ENCODE measurements at regions not wholly inside any gene's neighbourhood (a gene's known extent, or its start where the extent isn't known, plus 50 kb on each side); places are given as distances from the start of the nearest gene placed in this dataset.

DNA sequence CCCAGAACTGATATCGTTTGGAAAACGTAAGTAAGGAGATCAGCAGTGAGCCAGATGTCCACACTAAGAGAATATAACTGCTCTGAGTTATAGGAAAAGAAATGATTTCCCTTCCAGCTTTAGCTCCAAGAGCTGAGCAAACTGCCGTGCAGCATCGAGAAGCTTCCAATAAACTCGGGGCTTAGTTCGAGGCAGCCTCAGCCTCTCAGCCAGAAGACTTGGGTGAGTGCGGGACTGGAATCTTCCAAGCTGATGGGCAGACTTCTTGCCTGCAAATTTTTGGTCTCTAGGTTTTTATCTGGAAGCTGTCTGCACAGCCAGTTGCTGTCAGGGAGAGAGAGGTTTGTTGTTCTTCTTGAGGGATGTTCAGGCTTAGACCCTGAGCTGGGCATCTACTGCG is 196.1 kb downstream of the PHETA1 start:
- DNase-seq: no peak

DNA sequence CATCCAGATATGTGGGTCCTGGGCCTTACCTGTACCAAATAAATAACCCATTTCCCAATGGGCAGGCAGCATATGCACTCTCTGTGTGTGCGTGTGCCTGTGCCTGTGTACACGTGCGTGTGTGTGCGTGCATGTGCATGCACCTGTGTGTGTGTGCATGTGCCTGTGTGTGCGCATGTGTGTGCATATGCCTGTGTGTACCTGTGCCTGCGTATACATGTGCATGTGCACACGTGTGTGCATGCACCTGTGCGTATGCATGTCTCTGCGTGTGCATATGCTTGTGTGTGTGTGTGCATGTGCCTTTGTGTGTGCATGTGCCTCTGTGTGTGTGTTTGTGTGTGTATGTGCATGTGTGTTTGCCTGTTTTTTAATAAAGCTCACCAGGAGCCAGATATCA is 197.1 kb downstream of the PHETA1 start:
- no peak for DNase-seq

DNA sequence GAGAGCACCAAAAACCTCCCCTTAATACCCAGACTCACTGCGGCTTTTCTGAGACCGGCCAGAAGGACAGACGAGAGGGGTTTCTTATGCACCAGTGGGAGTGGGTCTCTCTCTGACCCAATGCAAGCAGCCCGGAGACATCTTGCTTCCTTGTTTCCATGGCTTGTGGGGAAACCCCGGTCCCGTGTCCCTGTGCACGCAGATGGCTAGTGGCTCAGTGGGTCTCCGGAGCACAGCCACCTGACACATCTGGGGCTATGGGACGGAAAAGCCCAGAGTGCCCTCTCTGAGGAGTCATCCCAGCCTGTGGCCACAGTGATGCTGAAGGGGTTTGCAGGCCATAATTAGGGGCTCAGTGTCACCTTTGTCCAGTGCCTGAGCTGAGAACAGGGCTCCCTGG is 197.6 kb downstream of the PHETA1 start:
- DNase-seq: no peak

DNA sequence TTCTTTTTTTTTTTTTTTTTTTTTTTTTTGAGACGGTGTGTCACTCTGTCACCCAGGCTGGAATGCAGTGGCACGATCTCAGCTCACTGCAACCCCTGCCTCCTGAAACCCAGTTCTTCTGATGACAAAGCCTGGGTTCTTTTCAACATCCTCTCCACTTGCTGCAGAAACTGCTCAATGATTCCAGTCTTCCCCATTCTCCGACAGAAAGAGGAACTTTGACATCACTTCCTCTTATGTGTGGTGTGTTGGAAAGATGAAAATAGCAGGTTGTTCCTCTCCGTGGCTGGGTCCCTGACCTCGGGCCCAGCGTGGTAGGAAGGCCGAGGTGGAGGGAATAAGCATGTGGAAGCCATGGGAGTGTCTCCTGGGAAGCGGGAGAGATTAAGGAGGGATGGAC is 198.4 kb downstream of the PHETA1 start:
- no peak for DNase-seq

DNA sequence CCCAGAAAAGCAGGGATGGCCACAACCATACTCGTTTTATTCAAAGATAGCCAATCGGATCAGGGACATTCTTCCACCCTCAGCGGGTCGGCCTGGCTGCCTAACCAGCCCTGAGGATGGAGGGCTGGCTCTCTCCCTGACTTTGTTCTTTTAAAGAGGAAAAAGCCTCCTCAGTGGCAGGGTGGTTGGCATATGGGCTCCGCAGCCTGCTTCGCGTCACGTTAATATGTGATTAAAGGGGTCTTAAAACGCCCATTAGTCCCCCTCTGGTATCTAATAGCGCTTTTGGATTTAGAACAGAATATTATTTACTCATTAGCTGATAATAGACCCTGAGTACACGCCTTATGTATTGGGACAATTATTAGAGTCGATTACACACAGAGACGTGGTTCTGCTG is 199.4 kb downstream of the PHETA1 start:
- DNase-seq: no peak

DNA sequence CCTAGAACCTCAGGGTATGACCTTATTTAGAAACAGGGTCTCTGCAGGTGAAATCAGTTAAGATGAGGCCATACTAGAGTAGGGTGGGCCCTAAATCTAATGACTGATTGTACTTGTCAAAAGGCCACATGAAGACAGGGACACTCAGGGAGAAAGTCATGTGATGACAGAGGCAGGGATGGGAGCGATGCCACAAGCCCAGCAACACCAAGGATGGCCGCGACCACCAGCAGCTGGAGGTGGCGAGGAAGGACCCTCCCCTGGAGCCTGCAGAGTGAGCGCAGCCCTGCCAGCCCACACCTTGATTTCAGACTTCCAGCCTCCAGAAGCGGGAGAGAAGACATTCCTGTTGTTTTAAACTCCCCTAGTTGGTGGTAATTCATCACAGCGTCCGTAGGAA is 199.9 kb downstream of the PHETA1 start:
- DNase-seq: no peak

DNA sequence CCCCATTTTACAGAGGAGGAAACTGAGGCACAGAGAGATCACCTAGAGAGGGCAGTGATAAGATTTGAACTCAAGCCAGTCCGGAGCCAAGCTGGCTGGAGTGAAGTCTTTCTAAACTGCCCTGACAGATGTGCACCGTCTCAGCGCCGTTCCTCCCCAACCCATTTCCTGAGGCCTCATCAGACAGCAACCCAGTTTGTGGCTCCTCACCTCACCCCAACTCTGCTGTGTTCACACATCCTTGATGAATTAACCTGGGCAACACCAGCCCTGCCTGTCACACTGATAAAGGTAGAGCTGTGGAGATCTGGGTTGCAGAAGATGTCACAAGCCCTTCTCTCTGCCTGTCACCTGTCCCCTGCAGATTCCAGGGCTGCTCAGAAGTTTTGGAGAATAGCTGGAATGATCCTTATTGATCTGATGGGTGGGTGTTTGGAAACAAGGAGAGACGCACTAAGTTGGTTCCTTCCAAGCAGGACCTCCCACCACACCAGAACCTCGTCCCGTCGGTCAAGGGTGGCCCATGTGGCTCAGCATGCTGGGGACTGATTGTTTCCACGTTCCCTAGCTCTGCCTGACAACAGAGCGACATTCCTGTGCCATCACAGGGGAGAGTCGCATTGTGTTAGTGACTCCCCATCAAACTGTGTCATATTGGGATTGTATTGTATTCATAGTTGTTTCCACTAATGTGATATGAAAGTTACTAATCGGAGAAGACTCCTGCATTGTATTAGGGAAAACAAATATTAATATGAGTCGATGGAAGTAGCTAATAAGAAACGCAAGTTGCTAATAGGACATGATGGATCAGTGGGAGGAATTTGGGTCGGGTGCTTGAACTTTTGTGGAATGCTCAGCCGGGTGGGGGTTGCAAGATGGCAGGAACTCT is 200.6 kb downstream of the PHETA1 start:
- DNase-seq: no peak

DNA sequence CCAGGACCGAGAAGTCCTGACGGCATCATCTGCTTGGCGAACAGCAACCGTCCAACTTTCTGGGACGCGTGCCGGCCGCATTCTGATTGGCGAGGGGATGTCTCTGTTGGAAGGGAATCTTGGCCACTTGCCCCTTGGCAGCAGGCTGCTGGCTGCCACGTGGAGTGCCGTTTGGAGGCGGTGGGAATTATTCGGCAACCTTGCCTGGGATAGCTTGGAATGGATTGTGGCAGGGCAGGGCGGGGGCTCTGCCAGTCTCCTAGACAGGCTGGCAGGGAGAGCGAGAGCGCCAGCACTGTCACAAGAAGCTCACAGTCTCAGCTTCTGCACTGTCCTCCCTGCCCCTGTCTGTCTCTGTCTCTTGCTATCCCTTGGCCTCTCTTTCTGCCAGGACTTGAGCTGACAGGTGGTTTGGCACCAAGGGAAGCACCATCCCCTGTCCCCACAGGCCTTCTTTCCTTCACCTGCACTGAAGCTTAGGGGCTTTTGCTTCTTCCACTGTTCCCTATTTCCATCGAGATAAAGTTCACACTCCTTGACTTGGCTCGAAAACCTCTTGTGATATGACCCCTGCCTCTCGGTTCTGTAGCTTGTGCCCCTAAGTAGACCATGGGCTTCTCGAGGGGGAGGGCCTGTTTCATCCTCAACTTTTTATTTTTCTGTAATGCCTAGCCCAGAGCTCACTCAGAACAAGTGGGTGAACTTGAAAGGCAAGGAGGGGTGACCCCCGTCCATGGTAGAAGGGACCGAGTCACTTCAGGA is 201.9 kb downstream of the PHETA1 start:
- no peak for DNase-seq

DNA sequence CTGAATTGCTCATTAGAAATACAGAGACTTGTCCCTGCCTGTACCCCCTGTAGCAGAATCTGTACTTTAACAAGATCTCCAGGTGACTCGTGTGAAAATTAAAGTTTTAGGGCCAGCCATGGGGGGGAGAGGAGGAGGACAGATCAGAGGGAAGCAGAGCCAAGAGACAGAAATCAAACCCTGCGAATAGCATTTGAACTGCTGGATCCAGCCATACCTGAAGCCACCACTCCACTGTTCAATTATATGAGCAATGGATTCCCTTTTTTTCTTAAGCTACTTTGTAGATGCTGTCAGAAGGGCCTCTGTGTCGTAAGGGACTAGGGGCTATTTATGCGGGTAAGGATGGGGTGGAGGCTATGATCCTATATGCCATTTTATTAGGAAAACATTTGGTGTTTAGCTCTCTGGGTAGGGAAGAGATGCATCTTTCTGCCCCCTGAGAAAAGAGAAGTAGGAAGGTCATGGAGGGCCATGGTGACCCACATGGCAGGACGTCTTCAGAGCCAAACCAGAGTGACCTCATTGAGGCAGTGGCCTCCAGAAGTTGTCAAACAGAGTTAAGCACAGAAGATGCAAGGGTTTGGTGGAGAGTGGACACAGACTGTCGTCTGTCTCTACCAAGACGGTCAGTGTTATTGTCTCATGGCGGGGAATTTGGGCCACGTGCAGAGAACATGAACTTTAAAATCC is 203.9 kb downstream of the PHETA1 start:
- DNase-seq: no peak

DNA sequence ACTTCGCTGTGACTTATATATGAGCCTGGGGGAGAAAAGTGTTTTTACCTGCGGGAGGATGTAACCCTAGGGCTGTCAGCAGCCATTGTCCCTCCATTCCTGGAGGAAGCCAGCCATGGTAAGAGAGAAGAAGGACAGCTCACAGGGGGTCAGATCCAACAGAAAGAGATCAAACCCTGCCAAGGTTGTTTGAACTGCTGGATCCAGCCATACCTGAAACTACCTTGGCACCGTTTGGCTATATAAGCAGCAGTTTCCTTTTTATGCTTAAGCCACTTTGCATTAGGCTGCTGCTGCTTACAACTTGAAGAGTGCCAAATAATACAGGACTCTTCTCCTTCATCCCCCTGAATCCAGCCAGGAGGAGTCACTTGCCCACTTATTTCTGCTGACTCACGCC is 205.5 kb downstream of the PHETA1 start:
- DNase-seq: no peak

DNA sequence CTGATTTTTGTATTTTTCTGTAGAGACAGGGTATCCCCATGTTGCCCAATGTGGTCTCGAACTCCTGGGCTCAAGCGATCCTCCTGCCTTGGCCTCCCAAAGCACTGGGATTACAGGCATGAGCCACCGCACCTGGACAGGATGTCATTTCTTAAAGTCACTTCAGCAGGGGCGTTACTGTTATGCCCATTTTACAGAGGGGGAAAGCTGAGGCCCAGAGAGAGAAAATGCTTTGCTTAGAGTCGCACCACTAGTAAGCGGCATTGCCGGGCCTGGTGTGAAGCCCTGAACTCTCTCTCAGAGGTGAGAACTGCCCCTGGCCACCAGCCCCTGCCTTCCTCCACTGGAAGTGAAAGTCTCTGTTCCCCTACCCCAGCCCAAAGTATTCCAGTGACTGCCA is 207.0 kb downstream of the PHETA1 start:
- no peak for DNase-seq

DNA sequence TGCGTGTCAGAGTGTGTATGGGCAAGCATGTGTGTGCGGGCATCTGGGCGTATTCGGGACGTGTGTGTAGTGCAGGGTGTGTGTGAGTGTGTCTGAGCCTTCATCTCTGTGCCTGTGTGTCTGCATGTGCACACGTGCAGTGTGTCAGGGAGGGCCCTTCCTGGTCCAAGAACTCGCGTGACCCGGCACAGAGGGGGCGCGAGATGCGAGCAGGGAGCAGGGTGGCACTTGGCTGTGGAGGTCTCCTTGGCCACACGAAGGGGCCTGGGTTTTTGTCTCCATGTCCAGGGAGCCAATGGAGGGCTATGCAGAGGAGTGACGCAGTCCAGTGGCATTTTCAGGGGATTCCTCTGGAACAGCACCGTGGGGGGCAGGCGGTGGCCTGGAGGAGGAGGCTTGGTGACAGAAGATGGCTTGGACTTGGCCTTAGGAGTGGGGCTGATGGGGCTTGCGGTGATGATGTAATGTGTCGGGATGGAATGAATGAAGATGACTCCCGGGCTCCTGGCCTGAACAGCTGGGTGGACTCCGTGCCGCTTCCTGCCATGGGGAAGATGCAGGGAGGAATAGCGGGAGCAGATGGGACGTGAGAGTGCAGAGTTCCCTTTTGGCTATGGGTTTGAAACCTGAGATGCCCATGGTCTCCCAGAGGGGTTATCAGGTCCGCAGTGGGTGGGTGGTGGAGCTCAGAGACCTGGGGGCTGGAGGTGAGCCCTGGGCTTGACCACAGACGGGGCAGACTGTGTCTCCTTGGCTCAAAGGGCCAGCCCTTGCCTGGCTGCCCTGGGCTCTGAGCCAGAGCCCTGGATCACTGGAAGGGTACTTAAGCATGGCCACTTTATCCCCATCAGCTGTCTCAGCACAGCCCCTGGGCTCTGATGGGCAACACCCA is 208.3 kb downstream of the PHETA1 start:
- no peak for DNase-seq

DNA sequence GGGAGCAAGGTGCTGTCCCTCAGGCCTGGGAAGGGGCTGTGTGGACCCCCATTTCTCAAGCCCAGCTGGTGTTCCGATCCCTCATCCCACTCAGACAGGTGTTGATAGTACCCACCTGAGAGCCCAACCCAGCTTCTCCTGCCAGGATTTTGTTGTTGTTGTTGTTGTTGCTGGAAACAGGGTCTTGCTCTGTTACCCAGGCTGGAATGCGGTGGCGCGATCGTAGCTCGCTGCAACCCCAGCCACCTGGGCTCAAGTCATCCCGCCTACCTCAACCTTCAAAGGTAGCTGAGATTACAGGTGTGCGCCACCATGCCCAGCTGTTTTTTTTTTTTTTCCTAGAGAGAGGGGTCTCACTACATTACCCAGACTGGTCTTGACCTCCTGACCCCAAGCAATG is 209.9 kb downstream of the PHETA1 start:
- DNase-seq: no peak

DNA sequence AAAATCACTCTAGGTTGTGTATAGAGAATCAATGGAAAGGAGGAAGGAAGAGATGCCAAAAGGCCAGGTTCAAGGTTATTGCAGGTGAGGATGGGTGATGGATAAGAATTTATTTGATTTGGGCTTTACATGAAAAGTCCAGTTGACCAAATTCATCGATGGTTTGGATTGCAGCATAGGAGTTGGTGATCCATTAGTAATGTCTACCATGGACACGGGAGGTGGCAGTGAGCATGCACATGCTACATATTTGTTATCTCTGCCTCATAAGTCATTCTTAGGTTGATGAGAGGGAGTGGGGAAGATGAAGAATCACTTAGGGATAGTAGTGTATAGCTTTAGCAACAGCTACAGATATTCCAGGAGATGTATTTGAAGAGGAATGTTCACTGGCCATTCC is 211.4 kb downstream of the PHETA1 start:
- DNase-seq: no peak

DNA sequence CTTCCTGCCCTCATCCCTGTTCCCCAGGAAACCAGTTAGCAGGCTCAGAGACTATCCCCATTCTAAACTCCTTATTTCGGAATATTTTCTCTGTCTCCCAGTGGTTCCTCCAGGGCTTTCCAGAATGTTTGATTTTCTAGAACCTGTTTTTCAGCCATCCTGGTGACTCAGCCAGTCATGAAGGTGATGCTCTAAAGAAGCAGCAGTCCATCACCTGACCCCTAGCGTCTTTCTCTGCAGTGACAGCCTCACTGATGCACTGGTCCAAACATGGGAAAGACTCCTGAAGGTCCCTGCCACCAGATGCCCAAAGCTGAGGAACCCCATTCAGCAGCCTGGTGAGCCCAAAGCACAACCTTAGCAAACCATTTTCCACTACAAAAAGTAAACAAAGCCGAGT is 212.6 kb downstream of the PHETA1 start:
- DNase-seq: no peak

DNA sequence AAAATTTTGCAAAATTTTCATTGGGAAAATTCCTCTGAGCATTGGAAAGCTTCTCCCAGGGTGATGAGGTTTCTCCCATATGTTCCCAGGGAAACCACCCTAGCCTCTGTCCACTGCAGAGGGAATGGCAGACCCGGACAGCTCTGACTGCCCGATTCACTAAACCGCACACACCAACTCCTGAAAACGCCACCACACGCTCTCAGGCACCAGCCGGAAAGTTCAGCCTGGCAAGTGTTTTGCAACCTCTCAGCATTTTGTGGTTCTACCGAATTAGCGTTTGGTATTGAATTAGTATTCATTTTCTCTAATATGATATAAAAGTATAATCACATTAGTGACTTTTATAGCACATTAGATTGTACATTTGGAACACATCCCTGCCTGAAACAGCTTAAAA is 213.4 kb downstream of the PHETA1 start:
- DNase-seq: no peak

DNA sequence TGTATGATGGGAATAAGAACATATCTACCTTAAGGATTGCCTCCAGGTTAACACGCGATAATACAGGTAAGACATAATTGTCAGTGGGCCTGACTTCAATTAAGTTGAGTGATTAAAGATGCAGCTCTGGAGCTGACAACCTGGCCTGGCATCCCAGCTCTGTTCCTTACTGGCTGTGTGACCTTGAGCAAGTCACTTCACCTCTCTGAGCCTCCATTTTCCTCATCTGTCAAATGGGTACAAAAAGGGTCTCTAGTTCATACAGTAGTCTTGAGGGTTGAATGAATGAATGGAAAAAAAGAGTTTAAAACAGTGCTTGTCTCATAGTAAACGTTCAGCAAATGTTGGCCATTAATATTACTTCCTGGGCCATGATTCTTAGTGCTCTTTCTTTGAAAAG is 213.9 kb downstream of the PHETA1 start:
- no peak for DNase-seq

DNA sequence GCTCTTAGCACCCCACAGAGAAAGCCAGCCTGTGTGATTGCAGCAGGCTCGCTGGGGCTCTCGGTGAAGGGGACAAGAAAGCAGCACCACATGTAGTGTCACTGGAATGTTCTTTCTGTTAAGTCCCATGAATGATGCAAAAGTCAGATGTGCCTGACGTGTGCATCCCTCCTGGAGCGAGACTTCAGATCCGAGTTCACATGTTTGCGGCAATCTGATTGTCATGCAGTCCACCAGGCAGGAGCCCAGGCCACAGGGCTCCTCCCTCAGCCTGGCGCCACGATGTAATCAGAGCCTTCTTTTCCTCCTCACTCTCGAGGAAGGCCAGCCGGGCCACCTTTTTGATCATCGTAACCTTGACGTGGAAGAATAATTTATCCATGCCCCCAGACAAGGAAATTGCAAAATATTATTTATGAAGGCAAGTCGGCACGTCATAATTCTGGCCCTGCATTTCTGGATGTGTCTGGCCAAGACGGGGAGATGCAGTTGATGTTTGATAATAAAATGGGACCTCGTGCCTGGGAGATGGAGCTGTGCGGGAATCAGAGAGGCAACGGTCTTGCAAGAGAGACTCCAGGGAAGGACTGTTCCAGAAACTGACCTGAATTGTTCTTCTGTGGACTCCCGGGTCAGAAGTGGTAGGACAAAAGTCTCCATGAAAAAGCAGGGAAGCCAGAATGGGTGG is 214.6 kb downstream of the PHETA1 start:
- DNase-seq: no peak

DNA sequence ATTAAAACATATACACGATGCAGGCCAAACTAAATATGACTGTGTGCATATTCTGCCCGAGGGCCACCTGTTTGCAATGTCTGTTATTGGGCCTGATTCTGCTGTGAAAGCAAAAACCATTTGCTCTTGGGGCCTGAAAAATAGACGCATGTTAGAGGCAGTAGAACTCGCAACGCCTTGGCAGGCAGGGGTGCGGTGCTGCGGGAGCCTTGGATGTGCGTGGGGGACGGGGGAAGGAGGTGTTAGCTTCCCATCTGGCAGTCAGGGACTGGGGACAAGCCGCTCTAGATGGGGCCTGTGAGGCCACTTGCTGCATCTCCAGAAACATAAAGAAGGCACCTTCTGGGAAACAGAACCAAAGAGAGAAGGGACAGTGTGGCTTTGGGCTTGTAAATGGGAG is 216.3 kb downstream of the PHETA1 start:
- no peak for DNase-seq

DNA sequence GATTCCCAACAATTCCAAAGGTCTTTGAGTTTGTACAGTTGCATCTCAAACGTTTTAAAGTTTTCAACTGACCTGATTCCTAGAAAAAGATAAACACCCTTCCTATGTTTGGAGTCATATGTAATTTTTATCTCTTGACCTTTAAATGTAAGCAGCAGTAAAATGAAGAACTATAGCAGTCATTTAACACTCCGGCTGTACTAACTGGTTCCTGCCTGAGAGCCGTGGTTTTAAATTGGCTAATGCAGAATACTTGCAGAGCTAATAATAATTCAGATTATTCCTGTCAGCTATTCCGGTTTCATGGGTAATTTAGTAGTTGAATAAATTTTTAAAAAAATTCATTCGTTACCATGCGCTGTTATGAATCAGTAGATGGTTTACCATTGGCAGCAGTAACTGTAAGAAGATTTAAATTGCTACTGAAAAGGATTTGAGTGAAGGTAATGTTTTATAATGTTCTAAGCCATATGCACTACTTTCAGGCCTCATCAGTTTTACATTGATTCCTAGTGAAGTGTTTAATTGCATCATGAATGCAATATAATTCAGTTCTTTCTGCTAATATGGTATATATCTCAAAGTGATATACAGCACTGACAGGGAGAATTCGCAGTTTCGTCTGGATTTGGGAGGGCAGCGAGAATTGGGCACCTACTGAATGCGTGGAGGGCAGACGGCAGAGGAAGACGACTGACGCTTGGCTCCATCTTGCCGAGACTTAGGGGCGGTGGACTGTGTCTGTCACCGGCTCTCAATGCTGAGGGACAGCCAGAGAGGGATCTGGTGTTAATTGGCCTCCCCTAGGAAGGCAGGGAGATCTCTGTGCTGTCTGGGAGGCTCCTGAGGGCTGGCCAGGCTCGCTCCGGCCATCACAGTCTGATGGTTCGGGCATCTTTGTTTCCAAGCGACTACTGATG is 217.7 kb downstream of the PHETA1 start:
- DNase-seq: no peak

DNA sequence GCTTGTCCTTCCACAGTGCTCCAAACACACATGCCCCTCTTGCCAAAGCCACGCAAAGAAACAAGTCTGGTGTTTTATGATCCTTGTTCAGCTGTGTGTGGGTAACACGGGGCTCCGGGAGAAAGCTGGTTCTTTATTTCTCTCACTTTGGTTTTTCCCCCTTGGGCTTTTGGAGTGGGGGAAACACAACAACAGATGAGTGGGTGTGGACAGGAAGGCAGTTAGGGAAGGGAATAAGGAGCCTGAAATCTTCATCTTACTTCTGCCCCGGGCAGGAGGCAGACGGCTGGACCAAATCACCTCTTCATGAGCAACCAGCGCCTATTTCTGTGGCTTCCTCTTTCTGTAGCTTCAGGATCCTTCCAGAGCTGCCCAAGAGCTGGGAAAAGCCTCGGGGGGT is 218.5 kb downstream of the PHETA1 start:
- no peak for DNase-seq
